GM06990 (cell line): ENCODE measurements at regions not wholly inside any gene's neighbourhood (a gene's known extent, or its start where the extent isn't known, plus 50 kb on each side); places are given as distances from the start of the nearest gene placed in this dataset.

Experiments
- DNase-seq: peaks from one replicate; pipeline ENCODE4 v3.0.0-alpha.2; 2011; ENCODE audit not compliant: insufficient read length; ENCODE audit errors: extremely low read depth
- H3K27me3 ChIP-seq: replicated peaks from 2 replicates; pipeline ENCODE4 v1.6.0; 2011; ENCODE audit warnings: low read length; ENCODE audit not compliant: control insufficient read depth, insufficient read depth
- H3K36me3 ChIP-seq: 2 replicates; pipeline ENCODE4 v1.5.1; 2011; ENCODE audit warnings: low read length; ENCODE audit not compliant: control insufficient read depth, insufficient read depth
- H3K4me3 ChIP-seq: replicated peaks from 2 replicates; pipeline ENCODE4 v1.5.1; 2011; ENCODE audit warnings: low read depth, mild to moderate bottlenecking, control low read depth, low read length
- CTCF ChIP-seq: IDR thresholded peaks from 2 replicates; pipeline ENCODE4 v1.5.1; 2011; ENCODE audit warnings: low read length, control low read depth, mild to moderate bottlenecking, inconsistent platforms; ENCODE audit not compliant: insufficient read depth, poor library complexity, severe bottlenecking

DNA sequence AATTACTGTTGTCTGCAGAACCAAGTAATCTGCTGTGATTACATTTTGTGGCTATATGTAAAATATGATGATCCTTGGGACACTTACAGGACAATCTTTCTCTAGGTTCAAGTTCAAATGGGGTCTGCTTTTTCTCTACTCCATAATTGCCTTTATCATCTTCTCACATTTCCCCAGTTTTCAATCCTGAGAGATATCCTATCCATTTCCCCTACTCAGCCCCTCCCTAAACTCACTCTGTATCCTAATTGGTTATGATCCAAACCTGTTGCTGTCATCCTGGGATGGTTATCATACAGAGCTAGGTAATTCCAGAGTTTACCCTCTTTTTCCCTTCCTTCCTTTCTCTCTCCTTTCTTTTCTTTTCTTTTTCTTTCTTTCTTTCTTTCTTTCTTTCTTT, 100.5 kb upstream of the ELAC2 start:
- Histone ChIP-seq H3K4me3 (no peak overlapping the region), H3K36me3 (no peaks in the 10 kb centered on the region), H3K27me3 (no peaks in the 10 kb centered on the region)
- TF ChIP-seq CTCF, result no peak
- no peak for DNase-seq

GRCh38 chr17:13117616-13118015, 99.8 kb upstream of the ELAC2 start:
- no peaks in the 10 kb centered on the region for H3K36me3 ChIP-seq
- H3K27me3 ChIP-seq, result no peaks in the 10 kb centered on the region
- no peak for TF ChIP-seq CTCF
- H3K4me3 ChIP-seq, result no peak overlapping the region
- DNase-seq, result no peak

- H3K4me3 ChIP-seq, result no peak overlapping the region
- no peak for DNase-seq
- H3K27me3 ChIP-seq, result no peaks in the 10 kb centered on the region
- H3K36me3 ChIP-seq, result no peaks in the 10 kb centered on the region
- peak; percentile 64 for TF ChIP-seq CTCF
Measured at GRCh38 chr17:13114601-13115031, 96.8 kb upstream of the ELAC2 start.

GRCh38 chr17:13113821-13114525, 96.1 kb upstream of the ELAC2 start:
- DNase-seq, result no peak
- Histone ChIP-seq H3K4me3 (no peak overlapping the region), H3K36me3 (no peaks in the 10 kb centered on the region), H3K27me3 (no peaks in the 10 kb centered on the region)
- no peak for TF ChIP-seq CTCF

DNA sequence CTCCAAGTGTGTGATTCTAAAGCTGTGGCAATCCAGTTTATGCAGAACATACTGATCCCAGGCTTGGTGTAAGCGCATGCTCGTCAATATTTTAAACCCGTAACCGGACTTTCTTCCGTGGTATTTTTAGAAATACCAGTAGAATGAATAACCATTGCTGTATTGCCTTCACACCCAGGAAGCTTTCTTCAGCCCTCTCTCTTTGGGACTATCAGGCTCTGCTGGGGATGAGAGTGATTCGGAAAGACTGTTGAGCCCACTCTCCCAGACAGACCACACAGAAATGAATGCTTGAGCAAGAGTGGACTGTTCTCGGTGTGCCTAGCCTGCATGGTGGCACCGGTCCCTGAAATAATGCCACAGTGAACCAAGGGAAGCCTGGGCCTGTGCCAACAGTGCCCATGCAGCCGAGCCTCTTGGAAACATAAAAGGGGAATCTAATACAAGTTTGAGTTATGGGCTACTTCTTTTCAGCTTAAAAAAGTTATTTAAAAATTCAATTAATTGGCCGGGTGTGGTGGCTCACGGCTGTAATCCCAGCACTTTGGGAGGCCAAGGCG, 89.9 kb upstream of the ELAC2 start:
- TF ChIP-seq CTCF, result no peak
- Histone ChIP-seq H3K4me3 (no peak overlapping the region), H3K36me3 (no peaks in the 10 kb centered on the region), H3K27me3 (no peaks in the 10 kb centered on the region)
- DNase-seq, result no peak
